CD4-positive, alpha-beta T cell treated with Interleukin-6 at 100 ng/mL for 8 hours (primary cell): ENCODE measurements at regions not wholly inside any gene's neighbourhood (a gene's known extent, or its start where the extent isn't known, plus 50 kb on each side); places are given as distances from the start of the nearest gene placed in this dataset.

Experiments used
- DNase-seq: peaks from one replicate; pipeline ENCODE4 v3.0.0-alpha.2; 2020; ENCODE audit warnings: mixed read lengths, low spot score

- no peak for DNase-seq
Measured at GRCh38 chr14:58814466-58814865, 176.7 kb downstream of the DACT1 start.

- DNase-seq, result no peak
Measured at GRCh38 chr14:58815161-58815701, 177.5 kb downstream of the DACT1 start.

- DNase-seq, result no peak
Measured at GRCh38 chr14:58815794-58816193, 178.0 kb downstream of the DACT1 start.

- no peak for DNase-seq
Measured at GRCh38 chr14:58816416-58817115, 178.8 kb downstream of the DACT1 start.

GRCh38 chr14:58817846-58818245 is 180.1 kb downstream of the DACT1 start:
- no peak for DNase-seq

GRCh38 chr14:58820032-58820431 is 182.3 kb downstream of the DACT1 start:
- DNase-seq, result no peak

GRCh38 chr14:58821421-58821820 is 183.7 kb downstream of the DACT1 start:
- no peak for DNase-seq

- DNase-seq, result no peak
Measured at GRCh38 chr14:58822856-58823255, 185.1 kb downstream of the DACT1 start.

- DNase-seq, result no peak
Measured at GRCh38 chr14:58823312-58823711, 185.6 kb downstream of the DACT1 start.

- no peak for DNase-seq
Measured at GRCh38 chr14:58824106-58824505, 186.3 kb downstream of the DACT1 start.

- no peak for DNase-seq
Measured at GRCh38 chr14:58824796-58825195, 187.0 kb downstream of the DACT1 start.

- no peak for DNase-seq
Measured at GRCh38 chr14:58825606-58826005, 187.8 kb downstream of the DACT1 start.

GRCh38 chr14:58826845-58827686 is 189.3 kb downstream of the DACT1 start:
- no peak for DNase-seq

GRCh38 chr14:58828298-58828697 is 190.5 kb downstream of the DACT1 start:
- no peak for DNase-seq

GRCh38 chr14:58829594-58829993 is 191.8 kb downstream of the DACT1 start:
- no peak for DNase-seq

- DNase-seq, result no peak
Measured at GRCh38 chr14:58830121-58830520, 192.4 kb downstream of the DACT1 start.

- no peak for DNase-seq
Measured at GRCh38 chr14:58832095-58832521, 194.3 kb downstream of the DACT1 start.

GRCh38 chr14:58833634-58834378 is 196.0 kb downstream of the DACT1 start:
- no peak for DNase-seq

GRCh38 chr14:58836303-58836974 is 198.7 kb downstream of the DACT1 start:
- DNase-seq, result no peak

- no peak for DNase-seq
Measured at GRCh38 chr14:58839233-58839632, 201.5 kb downstream of the DACT1 start.

GRCh38 chr14:58844544-58844943 is 206.8 kb downstream of the DACT1 start:
- no peak for DNase-seq
